Lower lobe of right lung (tissue), 2 donors: ENCODE measurements at regions not wholly inside any gene's neighbourhood (a gene's known extent, or its start where the extent isn't known, plus 50 kb on each side); places are given as distances from the start of the nearest gene placed in this dataset.

Experiments
- ATAC-seq, 2 donors: fragments of 200-7000 bp; cut with Tn5 transposase; one replicate each; pipeline ENCODE4 v1.9.1; 2020 to 2022; ENCODE audit warnings: mild to moderate bottlenecking in 2 of 2, moderate library complexity in 2 of 2
- DNase-seq: peaks from one replicate; pipeline ENCODE4 v3.0.0-alpha.2; 2020
- H3K27ac ChIP-seq: fragments of 200-600 bp; one replicate; pipeline ENCODE4 v1.8.0; 2022
- H3K27me3 ChIP-seq: fragments of 200-600 bp; one replicate; pipeline ENCODE4 v1.8.0; 2022; ENCODE audit warnings: low read depth
- H3K36me3 ChIP-seq: fragments of 200-600 bp; one replicate; pipeline ENCODE4 v1.8.0; 2022; ENCODE audit warnings: mild to moderate bottlenecking
- H3K4me1 ChIP-seq: fragments of 200-600 bp; one replicate; pipeline ENCODE4 v1.8.0; 2022
- H3K4me3 ChIP-seq: fragments of 200-600 bp; one replicate; pipeline ENCODE4 v1.8.0; 2022; ENCODE audit warnings: mild to moderate bottlenecking
- H3K9me3 ChIP-seq: fragments of 200-600 bp; one replicate; pipeline ENCODE4 v1.8.0; 2022
- CTCF ChIP-seq: fragments of 200-600 bp; IDR thresholded peaks from one replicate; pipeline ENCODE4 v1.8.0; 2022; ENCODE audit warnings: antibody characterized with exemption, mild to moderate bottlenecking
- intact Hi-C: fragments of 100-400 bp; cut with DNase I; formaldehyde crosslinking; loops from one replicate; pipeline ENCODE4 v1.11.0; 2022
- donor health status: DM: no; HTN: yes; CAD: no; lungs with severe emphysema.

- ATAC-seq (no peak), DNase-seq (no peak)
- no peaks in the 10 kb centered on the region for H3K36me3 ChIP-seq
- no peak overlapping the region for H3K27ac ChIP-seq
- no peaks in the 10 kb centered on the region for H3K9me3 ChIP-seq
- H3K4me3 ChIP-seq: no peak overlapping the region
- no peaks in the 10 kb centered on the region for H3K4me1 ChIP-seq
- TF ChIP-seq CTCF: no peak
- intact Hi-C loops: no loop called here
- no peaks in the 10 kb centered on the region for H3K27me3 ChIP-seq
Measured at GRCh38 chr16:62424206-62424605, 388.0 kb upstream of the CDH8 start.

GRCh38 chr16:62408760-62409159 lies 372.5 kb upstream of the CDH8 start:
- H3K27me3 ChIP-seq: no peaks in the 10 kb centered on the region
- no peak for ATAC-seq
- DNase-seq: no peak
- no peaks in the 10 kb centered on the region for H3K4me1 ChIP-seq
- intact Hi-C loops: no loop called here
- TF ChIP-seq CTCF: no peak
- no peak overlapping the region for H3K27ac ChIP-seq
- H3K9me3 ChIP-seq: no peaks in the 10 kb centered on the region
- H3K36me3 ChIP-seq: no peaks in the 10 kb centered on the region
- H3K4me3 ChIP-seq: no peak overlapping the region

- Histone ChIP-seq H3K27me3 (no peaks in the 10 kb centered on the region), H3K4me3 (no peak overlapping the region), H3K27ac (no peak overlapping the region), H3K9me3 (no peaks in the 10 kb centered on the region), H3K36me3 (no peaks in the 10 kb centered on the region), H3K4me1 (no peaks in the 10 kb centered on the region)
- no peak for TF ChIP-seq CTCF
- DNase-seq (no peak), ATAC-seq (no peak)
- intact Hi-C loops: no loop called here
Measured at GRCh38 chr16:62406387-62406786, 370.1 kb upstream of the CDH8 start.

- Histone ChIP-seq H3K4me3 (no peak overlapping the region), H3K27me3 (no peaks in the 10 kb centered on the region), H3K9me3 (no peaks in the 10 kb centered on the region), H3K36me3 (no peaks in the 10 kb centered on the region), H3K4me1 (no peaks in the 10 kb centered on the region), H3K27ac (no peak overlapping the region)
- TF ChIP-seq CTCF: no peak
- ATAC-seq (no peak), DNase-seq (no peak)
- intact Hi-C loops: no loop called here
Measured at GRCh38 chr16:62404842-62405611, 368.8 kb upstream of the CDH8 start.

GRCh38 chr16:62392698-62393097 lies 356.5 kb upstream of the CDH8 start:
- no peak for TF ChIP-seq CTCF
- Histone ChIP-seq H3K4me3 (no peak overlapping the region), H3K27me3 (no peaks in the 10 kb centered on the region), H3K4me1 (no peaks in the 10 kb centered on the region), H3K36me3 (no peaks in the 10 kb centered on the region), H3K9me3 (no peaks in the 10 kb centered on the region), H3K27ac (no peak overlapping the region)
- intact Hi-C loops: no loop called here
- DNase-seq: no peak
- ATAC-seq: peak in 1 of 2 donors; percentile 32
